OCI-M1 (cell line): ENCODE measurements at regions not wholly inside any gene's neighbourhood (a gene's known extent, or its start where the extent isn't known, plus 50 kb on each side); places are given as distances from the start of the nearest gene placed in this dataset.

Experiments used
- DNase-seq: peaks from one replicate; lab custom pipeline; 2025; lab: John Stamatoyannopoulos, UW

DNA sequence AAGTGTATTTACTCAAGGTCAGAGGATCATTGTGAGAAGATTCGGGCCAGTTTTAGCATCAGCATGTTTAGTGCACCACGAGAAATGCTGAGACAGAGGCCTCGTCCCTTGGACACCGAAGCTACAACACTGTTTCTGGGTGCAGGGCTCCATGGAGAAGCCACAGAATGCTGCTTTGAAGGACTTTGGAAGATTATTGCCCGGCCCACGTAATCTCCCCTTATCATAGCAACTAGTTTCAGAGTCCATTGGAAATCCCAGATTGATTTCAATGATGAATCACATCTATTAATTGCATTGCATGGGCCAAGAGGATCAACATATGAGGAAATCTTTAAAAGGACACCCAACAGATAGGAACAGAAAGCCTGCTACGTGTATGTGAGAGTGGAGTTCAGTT lies 156.0 kb downstream of the MAF start:
- DNase-seq: no peak

DNA sequence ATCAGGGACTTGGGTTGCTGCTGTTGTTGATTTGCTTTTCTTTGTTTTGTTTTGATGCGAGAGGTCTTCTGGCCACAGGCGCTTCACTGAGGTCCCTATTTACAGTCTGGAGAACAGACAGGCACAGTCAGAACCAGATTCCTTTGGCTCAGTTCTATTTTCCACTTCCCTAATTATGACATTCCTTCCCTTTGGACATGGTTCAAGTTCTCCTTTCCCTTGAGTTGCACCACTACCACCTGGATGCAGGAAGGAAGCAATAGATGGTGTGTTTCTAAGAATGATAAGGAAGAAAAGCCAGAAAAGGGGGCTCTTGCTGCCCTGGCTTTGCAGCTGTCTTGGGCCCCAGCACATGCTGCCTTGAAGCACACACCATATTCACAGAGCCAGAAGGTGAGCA lies 160.6 kb downstream of the MAF start:
- DNase-seq: no peak

DNA sequence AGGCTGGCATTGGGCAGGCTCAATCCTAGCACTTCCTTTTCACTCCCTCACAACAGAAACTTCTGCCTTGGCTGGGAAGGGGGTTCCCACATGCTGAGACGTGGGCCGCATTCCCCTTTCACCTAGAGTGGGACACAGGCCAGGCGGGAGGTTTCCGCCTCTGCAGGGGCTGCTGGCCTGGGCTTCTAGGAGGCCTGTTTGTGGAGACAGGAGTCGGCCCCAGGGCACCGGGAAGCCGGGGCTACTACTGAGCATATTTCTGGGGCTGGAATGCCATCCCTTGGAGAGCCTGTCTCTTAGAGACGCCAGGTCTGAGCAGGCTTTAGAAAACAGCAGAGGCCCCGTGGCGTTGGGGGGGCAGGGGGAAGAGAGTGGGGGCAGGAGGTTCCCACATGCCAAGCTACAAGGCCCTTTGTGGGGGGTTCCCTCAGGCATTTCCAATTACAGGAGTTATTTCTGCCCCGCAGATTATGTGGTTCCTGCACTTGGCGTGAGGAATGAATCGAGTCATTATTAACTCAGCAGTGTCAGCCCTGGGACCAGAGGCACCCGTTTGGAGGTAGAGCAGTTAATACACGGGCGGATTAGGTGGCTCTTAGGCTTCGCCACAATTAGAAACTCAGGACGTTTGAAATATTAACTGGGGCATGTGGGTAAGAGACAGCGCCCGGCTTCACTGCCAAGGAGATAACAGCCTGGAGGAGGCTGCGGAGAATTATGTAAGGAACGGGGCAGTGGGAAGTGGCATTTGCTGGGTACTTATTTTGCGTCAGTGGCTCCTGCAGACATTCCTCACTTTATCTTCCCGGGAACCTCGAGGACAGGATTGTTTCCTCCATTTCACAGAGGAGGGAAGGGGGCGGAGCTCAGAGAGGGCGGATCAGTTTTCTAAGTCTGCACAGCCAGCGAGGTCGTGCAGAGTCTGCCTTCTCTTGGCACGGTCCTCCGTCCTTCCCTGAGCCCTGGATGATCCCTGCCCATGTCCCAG lies 162.5 kb downstream of the MAF start:
- DNase-seq: no peak

DNA sequence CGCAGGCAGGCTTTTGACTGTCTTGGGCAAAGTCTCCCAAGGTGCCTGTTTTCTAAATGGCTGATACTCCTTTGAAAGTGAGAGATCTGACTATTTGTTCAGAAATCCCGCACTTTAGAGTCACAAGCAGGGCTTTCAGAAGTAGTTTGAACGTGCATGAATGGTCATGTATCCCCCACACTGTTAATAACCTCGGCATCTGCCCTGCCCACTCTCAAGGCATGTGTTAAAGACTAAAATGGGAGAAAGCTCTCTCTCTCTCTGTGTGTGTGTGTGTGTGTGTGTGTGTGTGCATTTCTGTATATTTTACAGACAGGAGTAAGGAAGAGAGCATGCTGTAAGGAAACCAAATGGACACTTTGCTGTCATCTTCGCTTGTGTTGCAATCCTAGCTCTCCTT lies 163.7 kb downstream of the MAF start:
- DNase-seq: no peak

DNA sequence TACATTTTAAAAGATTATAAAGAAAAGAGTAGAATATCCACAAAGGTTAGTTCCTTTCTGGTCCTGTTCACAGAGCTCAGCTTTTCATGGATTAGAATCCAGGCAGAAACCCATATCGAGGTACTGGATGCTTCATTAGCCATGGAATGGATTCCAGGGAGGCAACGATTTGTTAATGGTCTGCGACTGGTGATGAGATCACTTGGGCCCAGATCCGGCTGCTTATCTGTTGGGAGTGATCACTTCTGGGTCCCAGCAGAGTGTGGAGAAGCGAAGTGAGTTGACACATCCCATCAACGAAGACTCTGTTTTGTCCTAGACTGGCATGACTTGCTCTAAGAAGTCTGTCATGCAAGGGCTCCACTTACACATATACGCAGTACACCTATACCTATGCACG lies 165.8 kb downstream of the MAF start:
- DNase-seq: no peak

DNA sequence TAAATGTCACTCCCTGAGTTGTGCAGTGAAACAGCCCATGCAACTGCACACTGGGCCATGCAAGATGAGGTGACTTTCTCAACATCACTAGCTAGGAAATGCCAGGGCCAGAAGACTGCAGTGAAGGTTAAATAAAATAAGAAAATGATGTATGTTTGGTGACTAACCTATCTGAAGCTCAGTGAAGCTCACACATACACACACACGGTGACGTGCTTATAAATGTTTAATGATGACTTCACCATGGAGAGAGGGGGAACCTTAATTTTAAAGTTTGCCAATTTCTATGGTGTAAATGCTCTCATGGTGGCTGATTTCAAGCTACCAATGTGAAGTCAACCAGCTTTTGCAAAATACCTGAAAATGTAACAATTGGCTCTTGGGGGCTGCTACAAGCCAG lies 166.4 kb downstream of the MAF start:
- no peak for DNase-seq

DNA sequence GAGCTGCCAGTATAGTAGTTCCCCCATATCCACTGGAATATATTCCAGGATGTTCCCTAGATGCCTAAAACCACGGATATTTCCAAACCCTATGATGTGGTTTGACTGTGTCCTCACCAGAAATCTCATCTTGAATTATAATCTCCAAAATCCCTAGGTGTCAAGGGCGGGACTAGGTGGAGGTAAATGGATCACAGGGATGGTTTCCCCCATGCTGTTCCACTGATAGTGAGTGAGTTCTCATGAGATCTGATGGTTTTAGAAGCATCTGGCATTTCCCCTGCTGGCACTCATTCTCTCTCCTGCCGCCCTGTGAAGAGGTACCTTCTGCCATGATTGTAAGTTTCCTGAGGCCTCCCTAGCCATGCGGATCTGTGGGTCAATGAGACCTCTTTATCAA lies 168.6 kb downstream of the MAF start:
- no peak for DNase-seq

DNA sequence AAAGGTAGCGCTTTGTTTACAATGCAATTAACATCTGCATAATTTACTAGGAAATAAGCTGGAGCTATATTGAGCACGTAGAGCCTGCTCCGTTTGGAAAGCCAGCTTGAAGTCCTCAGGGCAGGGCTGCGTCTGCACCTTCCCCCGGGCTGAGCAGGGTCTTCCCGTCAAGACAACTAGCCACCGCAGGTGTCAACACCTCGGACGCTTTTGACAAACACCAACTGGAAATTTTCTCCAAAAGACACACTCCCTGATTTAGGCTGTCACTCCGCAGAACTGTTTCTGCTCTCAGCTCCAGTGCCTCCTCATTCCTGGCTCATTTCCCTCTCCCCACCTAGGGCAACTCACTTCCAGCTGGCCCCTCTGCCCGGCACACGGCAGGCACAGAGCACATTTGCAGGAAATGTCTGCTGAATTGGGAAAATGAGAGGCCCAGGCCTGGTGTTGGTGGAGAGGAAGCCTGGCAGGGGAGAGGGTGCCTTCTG lies 170.3 kb downstream of the MAF start:
- DNase-seq: no peak

DNA sequence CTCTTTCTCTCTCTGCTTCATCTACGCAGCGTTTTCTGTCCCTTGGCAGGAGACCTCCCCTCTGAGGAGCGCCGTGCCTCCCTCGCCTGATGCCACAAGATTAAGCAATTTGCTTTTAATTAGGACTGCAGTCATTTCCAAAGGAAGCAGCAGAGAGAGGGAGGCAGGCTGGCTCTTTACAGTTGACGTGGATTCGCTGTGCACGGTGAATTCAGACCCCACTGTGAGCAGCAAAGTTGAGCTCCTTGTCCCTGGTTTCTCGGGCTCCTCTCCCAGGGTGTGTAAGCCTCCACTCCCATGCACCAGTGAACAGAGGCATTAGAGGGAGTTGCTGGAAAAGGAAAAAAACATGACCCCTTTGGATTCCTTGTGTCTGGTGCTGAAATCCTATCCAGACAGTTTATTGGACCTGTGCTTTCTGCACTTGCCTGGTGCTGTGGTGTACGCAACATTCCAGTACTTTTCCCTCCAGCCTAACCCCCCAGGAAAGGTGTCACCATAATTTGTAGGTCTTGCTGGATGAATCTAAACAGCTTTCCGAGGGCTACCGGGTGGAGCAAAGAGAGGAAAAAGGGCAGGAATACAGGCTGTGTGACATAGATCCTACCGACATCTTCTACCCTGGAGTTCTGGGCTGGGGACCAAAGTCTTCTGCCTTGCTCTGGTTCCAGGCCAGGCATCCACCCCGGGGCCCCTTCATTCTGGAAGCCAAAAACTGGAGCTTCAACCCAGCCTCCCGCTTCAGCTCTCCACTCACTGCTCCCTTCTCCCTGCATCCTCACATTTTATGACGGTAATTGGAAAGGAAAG lies 171.0 kb downstream of the MAF start:
- DNase-seq: no peak

DNA sequence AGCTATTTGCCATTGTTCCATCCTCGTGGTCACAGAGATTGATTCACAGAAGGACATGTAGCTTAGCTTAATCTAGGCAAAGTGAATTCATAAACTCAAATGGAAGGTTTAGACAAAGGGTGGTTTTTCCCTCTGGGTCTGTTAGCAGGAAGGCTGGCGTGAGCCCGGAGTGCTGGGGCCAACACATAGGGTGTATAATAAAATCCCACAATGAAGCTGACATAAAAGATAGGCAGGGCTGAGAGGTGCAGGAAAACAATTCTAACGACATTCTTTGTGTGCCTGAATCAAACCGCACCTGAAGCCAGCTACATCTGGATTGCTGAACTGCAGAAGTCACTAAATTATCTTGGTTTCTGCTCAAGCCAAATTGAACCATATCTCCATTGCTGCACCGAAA lies 173.9 kb downstream of the MAF start:
- DNase-seq: no peak

DNA sequence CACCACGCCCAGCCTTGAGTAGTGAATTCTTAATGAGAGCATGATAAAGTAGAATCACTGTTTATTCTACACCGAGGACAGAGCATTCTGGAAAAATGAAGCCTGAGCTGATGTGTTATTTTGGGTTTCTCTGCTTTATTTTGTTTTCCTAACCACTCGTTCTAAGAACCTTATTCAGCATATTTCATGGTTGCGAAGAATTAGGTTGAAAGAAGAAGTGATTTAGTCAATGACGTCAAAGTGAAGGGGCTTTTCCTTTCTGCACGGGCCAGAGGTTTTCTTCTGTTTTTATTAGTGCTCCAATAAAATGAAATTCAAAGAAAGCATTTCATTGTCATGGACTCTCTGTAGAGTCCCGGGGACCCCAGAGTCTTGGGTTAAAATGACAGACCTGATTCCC lies 178.5 kb downstream of the MAF start:
- DNase-seq: no peak

DNA sequence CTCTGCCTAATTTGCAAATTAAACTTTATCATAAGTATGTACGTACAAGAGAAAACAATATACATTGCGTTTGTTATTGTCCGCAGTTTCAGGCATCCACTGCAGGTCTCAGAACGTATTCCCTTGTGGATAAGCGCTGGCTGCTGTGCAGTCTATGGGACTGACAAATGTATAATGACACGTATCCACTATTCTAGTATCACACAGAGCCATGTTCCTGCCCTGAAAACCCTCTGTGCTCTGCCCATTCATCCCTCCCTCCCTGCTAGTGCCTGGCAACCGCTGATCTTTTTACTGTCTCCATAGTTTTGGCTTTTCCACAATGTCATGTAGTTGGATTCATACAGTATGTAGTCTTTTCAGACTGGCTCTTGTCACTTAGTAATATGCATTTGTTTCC lies 179.4 kb downstream of the MAF start:
- no peak for DNase-seq

DNA sequence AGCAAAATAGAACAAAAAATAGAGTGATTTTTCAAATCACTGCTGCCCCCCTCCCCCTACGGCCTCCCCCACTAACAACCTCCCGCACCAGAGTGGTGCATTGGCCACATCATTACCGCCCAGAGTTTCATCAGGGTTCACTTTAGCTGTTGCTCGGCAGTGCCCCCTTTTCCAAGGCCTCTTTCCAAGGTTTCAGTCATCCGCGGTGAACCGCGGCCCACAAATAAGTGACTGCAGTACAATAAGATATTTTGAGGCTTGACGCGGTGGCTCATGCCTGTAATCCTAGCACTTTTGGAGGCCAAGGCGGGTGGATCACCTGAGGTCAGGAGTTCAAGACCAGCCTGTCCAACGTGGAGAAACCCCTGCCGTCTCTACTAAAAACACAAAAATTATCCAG lies 180.0 kb downstream of the MAF start:
- DNase-seq: no peak

DNA sequence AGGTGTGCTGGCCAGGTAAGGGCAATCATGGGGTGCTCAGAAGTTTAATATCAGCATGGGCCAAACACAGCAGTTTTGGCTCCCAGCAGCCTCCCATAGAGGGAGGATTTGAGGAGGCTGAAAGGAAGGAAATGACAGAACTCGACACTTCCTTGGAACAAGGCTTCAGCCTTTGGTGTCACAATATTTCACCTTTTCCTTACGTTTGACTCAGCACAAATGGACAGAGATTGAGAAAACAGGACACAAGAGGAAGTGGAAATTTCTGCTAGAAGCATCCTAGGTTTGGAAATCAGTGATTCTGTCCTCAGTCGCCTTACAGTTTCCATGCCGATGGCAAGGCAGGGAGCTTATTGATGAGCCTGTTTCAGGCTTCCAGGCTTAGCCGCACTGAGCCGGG lies 181.4 kb downstream of the MAF start:
- no peak for DNase-seq

DNA sequence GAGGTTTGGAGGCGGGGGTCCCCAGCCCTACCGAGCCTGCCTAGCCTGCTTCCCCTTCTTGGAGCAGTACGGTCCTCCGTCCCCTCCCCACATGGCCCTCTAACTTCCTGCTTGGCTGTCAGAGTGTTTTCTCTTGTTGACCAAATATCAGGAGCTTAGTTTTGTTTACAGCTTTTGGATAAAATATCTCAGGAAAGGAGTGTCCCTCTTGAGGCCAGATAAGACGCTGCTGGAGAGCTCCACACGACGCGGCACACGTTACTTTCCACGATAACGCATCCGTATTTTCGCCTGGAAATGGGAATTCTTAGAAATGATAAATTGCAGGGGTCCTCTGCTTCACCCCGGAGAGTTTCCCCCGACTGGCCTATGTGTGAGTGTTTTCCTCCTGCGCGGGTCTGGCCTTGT lies 182.9 kb downstream of the MAF start:
- no peak for DNase-seq

DNA sequence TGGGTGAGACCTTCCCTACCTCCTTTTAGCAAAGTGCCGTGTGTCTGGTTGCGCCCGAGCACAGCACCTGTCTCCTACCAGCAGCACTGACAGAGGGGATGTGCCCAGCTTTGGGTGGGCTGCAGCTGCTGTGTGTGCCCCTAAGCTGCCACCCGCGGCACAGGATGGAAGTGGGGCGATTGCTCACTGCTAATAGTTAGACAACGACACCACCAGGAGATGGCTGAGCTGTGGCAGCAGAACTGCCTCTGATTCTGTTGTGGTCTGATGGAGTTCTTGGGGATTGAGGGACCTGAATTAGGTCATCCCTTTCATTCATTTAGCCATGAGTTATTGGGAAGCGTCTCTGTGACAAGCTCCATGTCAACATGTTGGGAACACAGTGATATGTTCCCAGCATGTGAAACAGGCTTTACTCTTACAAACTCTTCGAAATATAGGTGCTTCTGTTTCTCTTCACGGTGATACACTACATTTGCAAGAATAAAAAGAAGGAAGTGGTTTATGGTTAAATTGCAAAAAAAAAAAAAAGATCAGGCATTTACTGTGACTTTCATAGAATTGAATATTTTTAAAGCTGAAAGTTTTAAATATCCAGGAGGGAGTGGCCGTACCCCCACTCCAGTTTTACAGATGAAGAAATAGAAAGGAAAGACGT lies 184.4 kb downstream of the MAF start:
- no peak for DNase-seq

DNA sequence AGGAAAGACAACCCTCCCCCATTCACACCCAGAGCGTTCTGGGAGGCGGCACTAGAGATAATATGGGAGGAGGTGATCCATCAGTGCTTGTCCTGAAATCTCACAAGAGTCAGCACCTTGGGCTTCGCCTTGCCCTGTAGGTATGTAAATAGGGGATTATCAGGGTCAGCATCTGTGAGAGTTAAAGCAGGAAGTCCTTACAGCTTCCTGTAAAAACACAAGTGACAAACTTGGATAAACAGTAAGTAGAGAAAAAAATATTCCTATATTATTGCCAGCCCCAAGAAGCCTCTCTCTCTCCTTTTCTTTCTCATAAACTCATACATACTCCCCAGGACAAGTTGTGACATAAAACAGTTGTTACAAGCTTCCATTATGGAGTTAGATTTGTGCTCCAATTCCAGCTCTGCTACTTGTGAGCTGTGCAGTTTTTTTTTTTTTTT lies 187.7 kb downstream of the MAF start:
- DNase-seq: no peak

DNA sequence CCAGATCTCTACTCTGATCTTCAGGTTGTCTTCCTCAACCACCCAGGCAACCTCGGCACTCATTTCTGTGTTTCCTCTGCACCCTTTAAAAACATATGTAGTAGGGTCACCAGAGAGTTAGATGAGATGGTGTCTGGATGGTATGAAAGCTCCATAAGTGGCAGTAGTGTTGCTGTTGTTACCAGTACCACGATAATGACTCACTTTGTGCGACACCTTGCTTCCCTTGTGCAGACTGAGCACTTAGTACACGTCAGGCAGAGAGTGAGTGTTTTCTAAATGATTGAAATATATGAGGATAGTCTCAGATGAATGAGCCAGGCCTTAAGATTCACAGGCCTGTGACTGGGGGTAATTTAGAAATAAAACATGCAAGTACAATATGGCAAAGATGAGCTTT lies 188.7 kb downstream of the MAF start:
- no peak for DNase-seq

DNA sequence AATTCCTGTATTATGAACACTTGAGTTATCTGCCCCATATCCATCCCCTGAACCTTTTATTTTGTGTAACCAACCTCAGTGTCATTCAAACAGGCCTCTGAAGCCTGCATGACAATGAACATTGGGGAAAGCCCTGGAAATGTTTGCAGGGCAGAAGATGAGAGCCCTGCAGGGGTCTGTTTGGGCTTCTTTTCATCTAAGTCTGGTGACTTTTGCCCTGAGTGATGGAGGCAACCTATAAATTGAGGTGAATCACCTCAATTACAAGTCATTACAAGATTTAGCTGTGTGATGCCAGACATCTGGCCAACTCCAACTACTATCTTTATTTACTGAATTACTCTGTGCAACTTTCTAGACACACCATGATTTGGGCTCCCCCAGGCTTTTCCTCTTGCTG lies 189.2 kb downstream of the MAF start:
- DNase-seq: no peak

DNA sequence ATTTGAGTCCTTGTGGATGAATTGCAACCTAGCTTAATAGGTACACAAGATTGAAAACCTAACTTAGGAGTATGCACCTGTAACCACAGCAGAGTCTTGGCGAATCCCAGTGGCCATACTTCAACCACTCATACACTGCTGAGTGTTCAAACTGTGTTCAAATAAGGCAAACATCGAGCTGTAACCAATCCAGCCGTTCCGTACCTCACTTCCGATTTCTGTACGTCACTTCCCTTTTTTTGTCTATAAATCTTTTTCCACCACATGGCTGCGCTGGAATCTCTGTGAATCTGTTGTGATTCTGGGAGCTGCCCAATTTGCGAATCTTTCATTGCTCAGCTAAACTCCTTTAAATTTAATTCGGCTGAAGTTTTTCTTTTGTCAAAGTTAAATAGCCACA lies 190.6 kb downstream of the MAF start:
- peak; percentile 44 for DNase-seq

DNA sequence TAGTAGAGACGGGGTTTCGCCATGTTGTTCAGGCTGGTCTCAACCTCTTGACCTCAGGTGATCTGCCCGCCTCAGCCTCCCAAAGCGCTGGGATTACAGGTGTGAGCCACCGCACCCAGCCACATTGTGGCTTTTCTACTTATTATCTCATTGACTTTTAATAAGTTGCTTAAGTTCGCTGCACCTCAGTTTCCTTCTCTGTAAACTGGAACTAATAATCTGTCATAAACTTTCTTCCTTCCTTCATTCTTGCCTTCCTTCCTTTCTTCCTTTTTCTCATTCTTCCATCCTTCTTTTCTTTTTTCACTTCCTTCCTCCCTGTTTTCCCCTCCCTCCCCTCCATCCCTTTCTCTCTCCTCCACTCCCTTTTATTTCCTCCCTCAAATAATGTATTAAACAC lies 192.2 kb downstream of the MAF start:
- no peak for DNase-seq

DNA sequence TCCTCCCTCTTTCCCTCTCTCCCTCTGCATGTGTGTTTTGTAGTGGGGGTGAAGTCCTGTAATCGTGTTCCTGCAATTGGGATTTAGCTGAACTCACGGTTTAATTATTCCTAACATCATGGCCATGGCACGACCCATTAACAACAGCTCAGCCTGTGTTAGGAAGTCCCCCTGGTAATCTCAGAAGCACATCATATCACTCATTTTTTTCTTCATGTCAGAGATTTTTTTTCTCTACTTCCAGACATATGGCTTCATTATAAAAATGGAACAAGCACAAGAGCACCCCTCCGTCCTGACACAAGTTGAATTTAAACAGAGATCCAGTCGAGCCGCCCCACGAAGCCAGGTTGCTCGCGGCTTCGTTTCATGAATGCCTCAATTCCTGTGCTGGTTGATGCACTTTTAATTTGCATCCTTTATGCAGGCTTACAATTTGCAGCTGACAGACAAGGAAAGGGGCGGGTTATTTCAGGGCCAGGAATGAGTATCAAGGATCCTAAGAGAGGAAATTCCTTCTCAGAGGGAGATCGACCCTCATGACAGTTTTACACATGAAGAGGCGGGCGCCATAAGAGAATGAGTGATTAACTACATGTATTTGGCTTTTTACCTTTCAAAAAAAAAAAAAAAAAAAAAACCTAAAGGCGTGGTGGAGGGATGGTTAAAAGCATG lies 192.9 kb downstream of the MAF start:
- DNase-seq: no peak
